Lower lobe of right lung (tissue), 2 donors: ENCODE measurements at regions not wholly inside any gene's neighbourhood (a gene's known extent, or its start where the extent isn't known, plus 50 kb on each side); places are given as distances from the start of the nearest gene placed in this dataset.

Experiments used
- ATAC-seq, 2 donors: fragments of 200-7000 bp; cut with Tn5 transposase; one replicate each; pipeline ENCODE4 v1.9.1; 2020 to 2022; ENCODE audit warnings: mild to moderate bottlenecking in 2 of 2, moderate library complexity in 2 of 2
- DNase-seq: peaks from one replicate; pipeline ENCODE4 v3.0.0-alpha.2; 2020
- H3K27ac ChIP-seq: fragments of 200-600 bp; one replicate; pipeline ENCODE4 v1.8.0; 2022
- H3K27me3 ChIP-seq: fragments of 200-600 bp; one replicate; pipeline ENCODE4 v1.8.0; 2022; ENCODE audit warnings: low read depth
- H3K36me3 ChIP-seq: fragments of 200-600 bp; one replicate; pipeline ENCODE4 v1.8.0; 2022; ENCODE audit warnings: mild to moderate bottlenecking
- H3K4me1 ChIP-seq: fragments of 200-600 bp; one replicate; pipeline ENCODE4 v1.8.0; 2022
- H3K4me3 ChIP-seq: fragments of 200-600 bp; one replicate; pipeline ENCODE4 v1.8.0; 2022; ENCODE audit warnings: mild to moderate bottlenecking
- H3K9me3 ChIP-seq: fragments of 200-600 bp; one replicate; pipeline ENCODE4 v1.8.0; 2022
- CTCF ChIP-seq: fragments of 200-600 bp; IDR thresholded peaks from one replicate; pipeline ENCODE4 v1.8.0; 2022; ENCODE audit warnings: antibody characterized with exemption, mild to moderate bottlenecking
- intact Hi-C: fragments of 100-400 bp; cut with DNase I; formaldehyde crosslinking; loops from one replicate; pipeline ENCODE4 v1.11.0; 2022
- donor health status: DM: no; HTN: yes; CAD: no; lungs with severe emphysema.

- no peaks in the 10 kb centered on the region for H3K36me3 ChIP-seq
- intact Hi-C loops: no loop called here
- H3K9me3 ChIP-seq: no peaks in the 10 kb centered on the region
- no peaks in the 10 kb centered on the region for H3K4me1 ChIP-seq
- DNase-seq (peak; percentile 32), ATAC-seq (no peak)
- no peak for TF ChIP-seq CTCF
- no peak overlapping the region for H3K27ac ChIP-seq
- H3K4me3 ChIP-seq: no peak overlapping the region
- peaks cover 9% of the 10 kb centered on the region for H3K27me3 ChIP-seq
Observed at GRCh38 chr2:239589270-239589825, 188.5 kb upstream of the HDAC4 start.

GRCh38 chr2:239588451-239589269 lies 187.8 kb upstream of the HDAC4 start:
- Histone ChIP-seq H3K9me3 (no peaks in the 10 kb centered on the region), H3K27ac (no peak overlapping the region), H3K27me3 (peaks cover 9% of the 10 kb centered on the region), H3K36me3 (no peaks in the 10 kb centered on the region), H3K4me3 (no peak overlapping the region), H3K4me1 (no peaks in the 10 kb centered on the region)
- TF ChIP-seq CTCF: no peak
- intact Hi-C loops: no loop called here
- DNase-seq (peak; percentile 44), ATAC-seq (no peak)

- intact Hi-C loops: no loop called here
- Histone ChIP-seq H3K27ac (no peak overlapping the region), H3K36me3 (no peaks in the 10 kb centered on the region), H3K27me3 (peaks cover 9% of the 10 kb centered on the region), H3K4me1 (no peaks in the 10 kb centered on the region), H3K9me3 (no peaks in the 10 kb centered on the region), H3K4me3 (no peak overlapping the region)
- ATAC-seq (no peak), DNase-seq (peak; percentile 32)
- no peak for TF ChIP-seq CTCF
Observed at GRCh38 chr2:239587841-239588240, 187.0 kb upstream of the HDAC4 start.

- H3K4me1 ChIP-seq: no peaks in the 10 kb centered on the region
- H3K27ac ChIP-seq: no peak overlapping the region
- peaks cover 9% of the 10 kb centered on the region for H3K27me3 ChIP-seq
- intact Hi-C loops: no loop called here
- no peaks in the 10 kb centered on the region for H3K9me3 ChIP-seq
- peak; percentile 35 for DNase-seq
- TF ChIP-seq CTCF: no peak
- no peak overlapping the region for H3K4me3 ChIP-seq
- H3K36me3 ChIP-seq: no peaks in the 10 kb centered on the region
- ATAC-seq: no peak
Observed at GRCh38 chr2:239587311-239587731, 186.5 kb upstream of the HDAC4 start.

GRCh38 chr2:239586651-239587310 lies 186.0 kb upstream of the HDAC4 start:
- Histone ChIP-seq H3K27me3 (peaks cover 9% of the 10 kb centered on the region), H3K4me1 (no peaks in the 10 kb centered on the region), H3K27ac (no peak overlapping the region), H3K4me3 (no peak overlapping the region), H3K9me3 (no peaks in the 10 kb centered on the region), H3K36me3 (no peaks in the 10 kb centered on the region)
- no peak for ATAC-seq
- DNase-seq: peak; percentile 29
- intact Hi-C loops: no loop called here
- TF ChIP-seq CTCF: no peak
